WTC11 (cell line): ENCODE measurements at regions not wholly inside any gene's neighbourhood (a gene's known extent, or its start where the extent isn't known, plus 50 kb on each side); places are given as distances from the start of the nearest gene placed in this dataset.

Experiments used
- ATAC-seq: fragments of 200-7000 bp; cut with Tn5 transposase; 2 replicates; pipeline ENCODE4 v1.10.0; 2021; ENCODE audit warnings: mild to moderate bottlenecking, moderate library complexity
- CTCF ChIA-PET: fragments of 300-600 bp; sonication (Branson Sonifier 250); formaldehyde crosslinking; loops from one replicate; lab custom pipeline; 2021; ENCODE audit warnings: antibody characterized with exemption; lab: Charles Lee
- POLR2A ChIA-PET: fragments of 350-600 bp; sonication (Branson Sonifier 250); formaldehyde crosslinking; loops from one replicate; lab custom pipeline; 2021; ENCODE audit warnings: antibody characterized with exemption; lab: Charles Lee
- DNase-seq: peaks from one replicate; pipeline ENCODE4 v3.0.0; 2021; ENCODE audit warnings: low spot score
- H3K27ac Mint-ChIP-seq: 2 replicates; pipeline ENCODE4 v1.8.0; 2021; ENCODE audit warnings: mixed read lengths
- H3K27me3 Mint-ChIP-seq: 2 replicates; pipeline ENCODE4 v1.8.0; 2021; ENCODE audit warnings: low read depth, mild to moderate bottlenecking, moderate library complexity, mixed read lengths
- H3K36me3 Mint-ChIP-seq: 2 replicates; pipeline ENCODE4 v1.8.0; 2021; ENCODE audit warnings: mixed read lengths
- H3K4me1 Mint-ChIP-seq: 2 replicates; pipeline ENCODE4 v1.8.0; 2022; ENCODE audit warnings: mixed read lengths
- H3K4me3 Mint-ChIP-seq: 2 replicates; pipeline ENCODE4 v1.8.0; 2021; ENCODE audit warnings: mild to moderate bottlenecking, moderate library complexity, mixed read lengths
- H3K9me3 Mint-ChIP-seq: 2 replicates; pipeline ENCODE4 v1.8.0; 2021; ENCODE audit warnings: mixed read lengths
- ATF1 ChIP-seq: sonication (generic); formaldehyde crosslinking; IDR thresholded peaks from 2 replicates; pipeline ENCODE4 v1.8.1; 2023; ENCODE audit warnings: mild to moderate bottlenecking, moderate library complexity, missing genetic modification reagents
- CBFB ChIP-seq: sonication (generic); formaldehyde crosslinking; IDR thresholded peaks from 2 replicates; pipeline ENCODE4 v1.8.1; 2022; ENCODE audit warnings: mild to moderate bottlenecking, low read depth, missing genetic modification reagents
- ERG ChIP-seq: fragments of 250-450 bp; sonication (Bioruptor Pico); IDR thresholded peaks from 2 replicates; pipeline ENCODE4 v1.8.0; 2021; ENCODE audit warnings: mild to moderate bottlenecking
- FOXK1 ChIP-seq: sonication (generic); formaldehyde crosslinking; IDR thresholded peaks from 2 replicates; pipeline ENCODE4 v1.8.0; 2022; ENCODE audit warnings: mild to moderate bottlenecking, moderate library complexity, missing genetic modification reagents
- FOXP1 ChIP-seq: sonication (generic); formaldehyde crosslinking; IDR thresholded peaks from 2 replicates; pipeline ENCODE4 v1.8.0; 2022; ENCODE audit warnings: missing genetic modification reagents, mild to moderate bottlenecking, moderate library complexity, borderline replicate concordance
- IRF2 ChIP-seq: sonication (generic); formaldehyde crosslinking; IDR thresholded peaks from 2 replicates; pipeline ENCODE4 v1.8.0; 2022; ENCODE audit warnings: low read depth, missing genetic modification reagents, borderline replicate concordance
- JAZF1 ChIP-seq: fragments of 250-450 bp; sonication (Bioruptor Pico); IDR thresholded peaks from 2 replicates; pipeline ENCODE4 v1.9.0; 2021; ENCODE audit warnings: moderate library complexity, mild to moderate bottlenecking, inconsistent platforms
- MXD4 ChIP-seq: fragments of 250-450 bp; sonication (Bioruptor Pico); IDR thresholded peaks from 2 replicates; pipeline ENCODE4 v1.8.0; 2021; ENCODE audit warnings: mild to moderate bottlenecking, moderate library complexity, borderline replicate concordance
- MYBL2 ChIP-seq: sonication (generic); formaldehyde crosslinking; IDR thresholded peaks from 2 replicates; pipeline ENCODE4 v1.8.1; 2023; ENCODE audit warnings: mild to moderate bottlenecking, moderate library complexity, missing genetic modification reagents
- NFYB ChIP-seq: sonication (generic); formaldehyde crosslinking; conservative IDR thresholded peaks from 2 replicates; pipeline ENCODE4 v1.8.0; 2022; ENCODE audit warnings: low read depth, missing genetic modification reagents
- NR2C2 ChIP-seq: sonication (generic); formaldehyde crosslinking; IDR thresholded peaks from 2 replicates; pipeline ENCODE4 v1.8.0; 2022; ENCODE audit warnings: mild to moderate bottlenecking, missing genetic modification reagents
- RELA ChIP-seq: sonication (generic); formaldehyde crosslinking; IDR thresholded peaks from 2 replicates; pipeline ENCODE4 v1.8.1; 2022; ENCODE audit warnings: missing genetic modification reagents, mild to moderate bottlenecking, borderline replicate concordance
- SMAD3 ChIP-seq: sonication (generic); formaldehyde crosslinking; IDR thresholded peaks from 2 replicates; pipeline ENCODE4 v1.8.0; 2022; ENCODE audit warnings: missing genetic modification reagents, mild to moderate bottlenecking, borderline replicate concordance
- SP1 ChIP-seq: sonication (generic); formaldehyde crosslinking; conservative IDR thresholded peaks from 2 replicates; pipeline ENCODE4 v1.8.1; 2022; ENCODE audit warnings: missing genetic modification reagents
- TCF7 ChIP-seq: sonication (generic); formaldehyde crosslinking; IDR thresholded peaks from 2 replicates; pipeline ENCODE4 v1.8.0; 2022; ENCODE audit warnings: mild to moderate bottlenecking, low read depth, missing genetic modification reagents, moderate library complexity
- TEAD1 ChIP-seq: sonication (generic); formaldehyde crosslinking; IDR thresholded peaks from 2 replicates; pipeline ENCODE4 v1.8.0; 2022; ENCODE audit warnings: mild to moderate bottlenecking, missing genetic modification reagents
- TEAD4 ChIP-seq: sonication (generic); formaldehyde crosslinking; IDR thresholded peaks from 2 replicates; pipeline ENCODE4 v1.8.0; 2022; ENCODE audit warnings: mild to moderate bottlenecking, missing genetic modification reagents
- TP53 ChIP-seq: sonication (generic); formaldehyde crosslinking; IDR thresholded peaks from 2 replicates; pipeline ENCODE4 v1.8.1; 2023; ENCODE audit warnings: mild to moderate bottlenecking, missing genetic modification reagents
- ZNF121 ChIP-seq: sonication (generic); formaldehyde crosslinking; IDR thresholded peaks from 2 replicates; pipeline ENCODE4 v1.8.0; 2023; ENCODE audit warnings: missing genetic modification reagents
- ZNF423 ChIP-seq: fragments of 250-450 bp; sonication (Bioruptor Pico); IDR thresholded peaks from 2 replicates; pipeline ENCODE4 v2.1.2; 2022; ENCODE audit warnings: mild to moderate bottlenecking, moderate library complexity
- TF ChIP-seq, protein P1 (sequence below): sonication (generic); formaldehyde crosslinking; conservative IDR thresholded peaks from 2 replicates; pipeline ENCODE4 v1.8.1; 2023; ENCODE audit warnings: mild to moderate bottlenecking, low read depth, missing genetic modification reagents, moderate library complexity
- TF ChIP-seq, protein P2 (sequence below): sonication (generic); formaldehyde crosslinking; IDR thresholded peaks from 2 replicates; pipeline ENCODE4 v1.8.0; 2022; ENCODE audit warnings: mild to moderate bottlenecking, missing genetic modification reagents
- TF ChIP-seq, protein P3 (sequence below): sonication (generic); formaldehyde crosslinking; IDR thresholded peaks from 2 replicates; pipeline ENCODE4 v1.8.1; 2022; ENCODE audit warnings: low read depth, mild to moderate bottlenecking, moderate library complexity, missing genetic modification reagents, borderline replicate concordance
- TF ChIP-seq, protein P4 (sequence below): sonication (generic); formaldehyde crosslinking; IDR thresholded peaks from 2 replicates; pipeline ENCODE4 v1.8.1; 2023; ENCODE audit warnings: mild to moderate bottlenecking, missing genetic modification reagents
- TF ChIP-seq, protein P5 (sequence below): fragments of 250-450 bp; sonication (Bioruptor Pico); IDR thresholded peaks from 2 replicates; pipeline ENCODE4 v1.9.0; 2021; ENCODE audit warnings: mild to moderate bottlenecking, borderline replicate concordance

DNA sequence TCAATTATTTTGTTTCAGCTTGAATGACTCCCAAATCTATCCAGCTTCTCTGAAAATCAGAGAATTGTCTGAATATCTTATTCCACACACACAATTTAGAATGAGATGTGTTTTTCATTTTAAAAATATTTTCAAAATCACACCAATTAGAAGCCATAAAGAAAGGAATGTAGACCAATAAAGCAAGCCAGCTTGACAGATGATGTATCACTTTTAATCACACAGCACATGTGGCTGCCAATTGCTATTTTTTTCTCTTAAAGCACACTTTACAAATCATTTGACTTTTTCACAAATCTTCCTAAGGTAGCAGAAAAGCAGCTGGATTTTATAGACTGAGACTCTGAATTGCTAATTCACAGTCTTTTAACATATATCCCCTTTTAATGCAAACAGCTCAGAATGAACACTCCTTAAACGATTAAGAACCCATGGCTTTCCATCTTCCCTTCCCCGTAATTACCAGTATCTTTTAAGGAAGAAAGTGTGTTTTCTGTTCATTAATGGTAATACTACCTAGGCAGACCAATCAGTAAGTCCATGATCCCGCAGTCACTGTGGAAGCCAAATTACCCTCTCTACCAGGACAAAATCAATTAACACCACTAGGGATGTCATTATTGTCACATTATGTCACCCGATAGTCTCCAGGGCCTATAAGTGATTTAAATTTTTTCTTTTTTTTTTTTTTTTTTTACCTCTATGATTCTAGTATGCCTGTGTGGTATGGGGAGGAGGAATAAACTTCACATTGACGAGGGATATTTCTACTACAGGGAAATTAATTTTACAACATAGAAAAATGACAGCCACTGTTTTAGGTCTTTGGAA lies 250.0 kb upstream of the VEPH1 start:
- CTCF ChIA-PET, result no interaction called here
- Mint-ChIP-seq H3K4me3 (no peak overlapping the region), H3K4me1 (peaks cover 39% of the 10 kb centered on the region), H3K27ac (no peak overlapping the region), H3K36me3 (no peaks in the 10 kb centered on the region), H3K9me3 (no peaks in the 10 kb centered on the region), H3K27me3 (no peaks in the 10 kb centered on the region)
- DNase-seq (no peak), ATAC-seq (no peak)
- POLR2A ChIA-PET, result interaction anchor here (0.5 kb wide), 1 partner anchor 1542 kb away, joined by 3 read pairs; no protein-coding TSS in a partner anchor
- TF ChIP-seq SP1 (no peak), TCF7 (no peak), RELA (CRISPR knock-in tag) (no peak), MYBL2 (no peak), MXD4 (CRISPR knock-in tag) (no peak), ZNF423 (CRISPR knock-in tag) (no peak), ZNF121 (CRISPR knock-in tag) (no peak), FOXP1 (no peak), TEAD1 (CRISPR knock-in tag) (no peak), IRF2 (CRISPR knock-in tag) (no peak), NR2C2 (CRISPR knock-in tag) (no peak), CBFB (CRISPR knock-in tag) (no peak), JAZF1 (no peak)
- TF ChIP-seq, protein P1, sequence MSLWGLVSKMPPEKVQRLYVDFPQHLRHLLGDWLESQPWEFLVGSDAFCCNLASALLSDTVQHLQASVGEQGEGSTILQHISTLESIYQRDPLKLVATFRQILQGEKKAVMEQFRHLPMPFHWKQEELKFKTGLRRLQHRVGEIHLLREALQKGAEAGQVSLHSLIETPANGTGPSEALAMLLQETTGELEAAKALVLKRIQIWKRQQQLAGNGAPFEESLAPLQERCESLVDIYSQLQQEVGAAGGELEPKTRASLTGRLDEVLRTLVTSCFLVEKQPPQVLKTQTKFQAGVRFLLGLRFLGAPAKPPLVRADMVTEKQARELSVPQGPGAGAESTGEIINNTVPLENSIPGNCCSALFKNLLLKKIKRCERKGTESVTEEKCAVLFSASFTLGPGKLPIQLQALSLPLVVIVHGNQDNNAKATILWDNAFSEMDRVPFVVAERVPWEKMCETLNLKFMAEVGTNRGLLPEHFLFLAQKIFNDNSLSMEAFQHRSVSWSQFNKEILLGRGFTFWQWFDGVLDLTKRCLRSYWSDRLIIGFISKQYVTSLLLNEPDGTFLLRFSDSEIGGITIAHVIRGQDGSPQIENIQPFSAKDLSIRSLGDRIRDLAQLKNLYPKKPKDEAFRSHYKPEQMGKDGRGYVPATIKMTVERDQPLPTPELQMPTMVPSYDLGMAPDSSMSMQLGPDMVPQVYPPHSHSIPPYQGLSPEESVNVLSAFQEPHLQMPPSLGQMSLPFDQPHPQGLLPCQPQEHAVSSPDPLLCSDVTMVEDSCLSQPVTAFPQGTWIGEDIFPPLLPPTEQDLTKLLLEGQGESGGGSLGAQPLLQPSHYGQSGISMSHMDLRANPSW (CRISPR knock-in tag), result no peak
- TF ChIP-seq, protein P2, sequence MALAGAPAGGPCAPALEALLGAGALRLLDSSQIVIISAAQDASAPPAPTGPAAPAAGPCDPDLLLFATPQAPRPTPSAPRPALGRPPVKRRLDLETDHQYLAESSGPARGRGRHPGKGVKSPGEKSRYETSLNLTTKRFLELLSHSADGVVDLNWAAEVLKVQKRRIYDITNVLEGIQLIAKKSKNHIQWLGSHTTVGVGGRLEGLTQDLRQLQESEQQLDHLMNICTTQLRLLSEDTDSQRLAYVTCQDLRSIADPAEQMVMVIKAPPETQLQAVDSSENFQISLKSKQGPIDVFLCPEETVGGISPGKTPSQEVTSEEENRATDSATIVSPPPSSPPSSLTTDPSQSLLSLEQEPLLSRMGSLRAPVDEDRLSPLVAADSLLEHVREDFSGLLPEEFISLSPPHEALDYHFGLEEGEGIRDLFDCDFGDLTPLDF (CRISPR knock-in tag), result no peak

DNA sequence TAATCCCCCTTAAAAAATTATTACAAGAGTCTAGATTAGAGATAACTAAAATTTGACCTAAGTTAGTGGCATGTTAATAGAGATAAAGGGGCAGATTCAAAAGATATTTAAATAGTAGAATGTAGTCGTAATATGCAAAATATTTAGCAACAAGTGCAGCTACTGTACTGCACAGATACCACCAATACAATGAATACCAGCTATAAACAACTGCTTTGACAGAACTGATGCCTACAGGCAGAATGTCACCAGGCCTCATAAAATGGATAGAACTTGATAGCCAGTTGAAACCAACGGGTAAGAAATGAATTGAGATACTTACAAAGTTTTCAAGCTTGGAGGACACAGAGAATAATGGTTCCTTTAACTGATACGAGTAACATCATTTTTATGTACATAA lies 249.3 kb upstream of the VEPH1 start:
- H3K4me3 Mint-ChIP-seq, result no peak overlapping the region
- no peak overlapping the region for H3K27ac Mint-ChIP-seq
- ATAC-seq, result no peak
- ChIA-PET POLR2A (interaction anchor here (0.5 kb wide), 1 partner anchor 1543 kb away, joined by 3 read pairs; no protein-coding TSS in a partner anchor), CTCF (no interaction called here)
- peaks cover 38% of the 10 kb centered on the region for H3K4me1 Mint-ChIP-seq
- no peak for DNase-seq
- no peaks in the 10 kb centered on the region for H3K9me3 Mint-ChIP-seq
- no peaks in the 10 kb centered on the region for H3K27me3 Mint-ChIP-seq
- no peaks in the 10 kb centered on the region for H3K36me3 Mint-ChIP-seq
- no peak for TF ChIP-seq ERG (CRISPR knock-in tag)
- no peak for TF ChIP-seq TCF7
- TF ChIP-seq ATF1 (CRISPR knock-in tag), result no peak
- no peak for TF ChIP-seq FOXK1 (CRISPR knock-in tag)
- no peak for TF ChIP-seq SMAD3
- TF ChIP-seq NFYB (CRISPR knock-in tag), result no peak
- no peak for TF ChIP-seq TEAD4 (CRISPR knock-in tag)
- TF ChIP-seq, protein P3, sequence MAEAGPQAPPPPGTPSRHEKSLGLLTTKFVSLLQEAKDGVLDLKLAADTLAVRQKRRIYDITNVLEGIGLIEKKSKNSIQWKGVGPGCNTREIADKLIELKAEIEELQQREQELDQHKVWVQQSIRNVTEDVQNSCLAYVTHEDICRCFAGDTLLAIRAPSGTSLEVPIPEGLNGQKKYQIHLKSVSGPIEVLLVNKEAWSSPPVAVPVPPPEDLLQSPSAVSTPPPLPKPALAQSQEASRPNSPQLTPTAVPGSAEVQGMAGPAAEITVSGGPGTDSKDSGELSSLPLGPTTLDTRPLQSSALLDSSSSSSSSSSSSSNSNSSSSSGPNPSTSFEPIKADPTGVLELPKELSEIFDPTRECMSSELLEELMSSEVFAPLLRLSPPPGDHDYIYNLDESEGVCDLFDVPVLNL (CRISPR knock-in tag), result no peak
- TF ChIP-seq TP53 (CRISPR knock-in tag), result no peak
- TF ChIP-seq, protein P4, sequence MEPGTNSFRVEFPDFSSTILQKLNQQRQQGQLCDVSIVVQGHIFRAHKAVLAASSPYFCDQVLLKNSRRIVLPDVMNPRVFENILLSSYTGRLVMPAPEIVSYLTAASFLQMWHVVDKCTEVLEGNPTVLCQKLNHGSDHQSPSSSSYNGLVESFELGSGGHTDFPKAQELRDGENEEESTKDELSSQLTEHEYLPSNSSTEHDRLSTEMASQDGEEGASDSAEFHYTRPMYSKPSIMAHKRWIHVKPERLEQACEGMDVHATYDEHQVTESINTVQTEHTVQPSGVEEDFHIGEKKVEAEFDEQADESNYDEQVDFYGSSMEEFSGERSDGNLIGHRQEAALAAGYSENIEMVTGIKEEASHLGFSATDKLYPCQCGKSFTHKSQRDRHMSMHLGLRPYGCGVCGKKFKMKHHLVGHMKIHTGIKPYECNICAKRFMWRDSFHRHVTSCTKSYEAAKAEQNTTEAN, result no peak
- TF ChIP-seq, protein P5, sequence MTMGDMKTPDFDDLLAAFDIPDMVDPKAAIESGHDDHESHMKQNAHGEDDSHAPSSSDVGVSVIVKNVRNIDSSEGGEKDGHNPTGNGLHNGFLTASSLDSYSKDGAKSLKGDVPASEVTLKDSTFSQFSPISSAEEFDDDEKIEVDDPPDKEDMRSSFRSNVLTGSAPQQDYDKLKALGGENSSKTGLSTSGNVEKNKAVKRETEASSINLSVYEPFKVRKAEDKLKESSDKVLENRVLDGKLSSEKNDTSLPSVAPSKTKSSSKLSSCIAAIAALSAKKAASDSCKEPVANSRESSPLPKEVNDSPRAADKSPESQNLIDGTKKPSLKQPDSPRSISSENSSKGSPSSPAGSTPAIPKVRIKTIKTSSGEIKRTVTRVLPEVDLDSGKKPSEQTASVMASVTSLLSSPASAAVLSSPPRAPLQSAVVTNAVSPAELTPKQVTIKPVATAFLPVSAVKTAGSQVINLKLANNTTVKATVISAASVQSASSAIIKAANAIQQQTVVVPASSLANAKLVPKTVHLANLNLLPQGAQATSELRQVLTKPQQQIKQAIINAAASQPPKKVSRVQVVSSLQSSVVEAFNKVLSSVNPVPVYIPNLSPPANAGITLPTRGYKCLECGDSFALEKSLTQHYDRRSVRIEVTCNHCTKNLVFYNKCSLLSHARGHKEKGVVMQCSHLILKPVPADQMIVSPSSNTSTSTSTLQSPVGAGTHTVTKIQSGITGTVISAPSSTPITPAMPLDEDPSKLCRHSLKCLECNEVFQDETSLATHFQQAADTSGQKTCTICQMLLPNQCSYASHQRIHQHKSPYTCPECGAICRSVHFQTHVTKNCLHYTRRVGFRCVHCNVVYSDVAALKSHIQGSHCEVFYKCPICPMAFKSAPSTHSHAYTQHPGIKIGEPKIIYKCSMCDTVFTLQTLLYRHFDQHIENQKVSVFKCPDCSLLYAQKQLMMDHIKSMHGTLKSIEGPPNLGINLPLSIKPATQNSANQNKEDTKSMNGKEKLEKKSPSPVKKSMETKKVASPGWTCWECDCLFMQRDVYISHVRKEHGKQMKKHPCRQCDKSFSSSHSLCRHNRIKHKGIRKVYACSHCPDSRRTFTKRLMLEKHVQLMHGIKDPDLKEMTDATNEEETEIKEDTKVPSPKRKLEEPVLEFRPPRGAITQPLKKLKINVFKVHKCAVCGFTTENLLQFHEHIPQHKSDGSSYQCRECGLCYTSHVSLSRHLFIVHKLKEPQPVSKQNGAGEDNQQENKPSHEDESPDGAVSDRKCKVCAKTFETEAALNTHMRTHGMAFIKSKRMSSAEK (CRISPR knock-in tag), result no peak
